ENCODE measurements at regions not wholly inside any gene's neighbourhood (a gene's known extent, or its start where the extent isn't known, plus 50 kb on each side); places are given as distances from the start of the nearest gene placed in this dataset.

DNA sequence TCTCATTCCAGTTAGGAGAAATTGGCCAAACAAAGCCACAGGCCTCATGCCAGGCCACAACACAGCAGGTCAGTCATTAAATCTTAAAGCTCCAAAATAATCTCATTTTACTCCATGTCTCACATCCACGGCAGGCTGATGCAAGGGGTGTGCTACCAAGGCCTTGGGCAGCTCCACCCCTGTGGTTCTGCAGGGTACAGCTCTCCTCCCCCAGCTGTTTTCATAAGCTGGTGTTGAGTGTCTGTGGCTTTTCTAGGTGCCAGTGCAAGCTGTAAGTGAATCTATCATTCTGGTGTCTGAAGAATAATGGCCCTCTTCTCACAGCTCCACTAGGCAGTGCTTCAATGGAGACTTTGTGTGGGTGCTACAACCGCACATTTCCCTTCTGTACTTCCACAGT, 949.2 kb downstream of the TECRL start:
- DNase-seq = no peak

DNA sequence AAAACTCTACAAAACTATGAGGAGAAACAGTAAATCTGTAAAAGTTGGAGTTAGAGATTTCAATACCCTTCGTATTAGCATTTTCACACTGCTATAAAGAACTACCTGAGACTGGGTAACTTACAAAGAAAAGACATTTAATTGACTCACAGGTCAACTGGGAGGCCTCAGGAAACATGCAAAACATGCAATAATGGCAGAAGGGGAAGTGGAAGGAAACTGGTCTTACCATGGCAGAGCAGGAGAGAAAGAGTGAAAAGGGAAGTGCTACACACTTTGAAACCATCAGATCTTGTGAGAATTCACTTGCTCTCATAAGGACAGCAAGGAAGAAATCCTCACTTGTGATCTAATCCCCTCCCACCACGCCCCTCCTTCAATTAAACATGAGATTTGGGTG, 949.9 kb downstream of the TECRL start:
- DNase-seq = no peak

- DNase-seq = no peak
Measured at GRCh38 chr4:63458010-63458409, 951.2 kb downstream of the TECRL start.

GRCh38 chr4:63440236-63440635, 969.0 kb downstream of the TECRL start:
- no peak for DNase-seq

- DNase-seq = no peak
Measured at GRCh38 chr4:63430105-63430504, 979.1 kb downstream of the TECRL start.

- no peak for DNase-seq
Measured at GRCh38 chr4:63396269-63396668, 1013.0 kb downstream of the TECRL start.

DNA sequence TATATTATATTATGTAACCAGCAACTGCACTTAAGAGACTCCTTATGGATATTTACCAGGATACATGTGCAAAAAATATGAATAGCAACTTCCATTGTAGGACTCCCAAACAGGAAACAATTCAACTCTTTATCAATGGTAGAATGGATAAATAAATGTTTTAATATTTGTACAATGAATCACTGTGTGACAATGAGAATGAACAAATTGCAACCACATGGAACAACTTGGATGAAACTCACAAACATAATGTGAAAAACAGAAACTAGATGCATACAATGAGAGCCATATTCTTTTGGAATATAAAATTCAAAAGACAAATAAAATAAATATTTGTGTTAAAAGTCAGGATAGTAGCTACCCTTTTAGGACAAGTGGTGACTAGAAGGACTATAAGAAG, 1015.7 kb downstream of the TECRL start:
- no peak for DNase-seq

DNA sequence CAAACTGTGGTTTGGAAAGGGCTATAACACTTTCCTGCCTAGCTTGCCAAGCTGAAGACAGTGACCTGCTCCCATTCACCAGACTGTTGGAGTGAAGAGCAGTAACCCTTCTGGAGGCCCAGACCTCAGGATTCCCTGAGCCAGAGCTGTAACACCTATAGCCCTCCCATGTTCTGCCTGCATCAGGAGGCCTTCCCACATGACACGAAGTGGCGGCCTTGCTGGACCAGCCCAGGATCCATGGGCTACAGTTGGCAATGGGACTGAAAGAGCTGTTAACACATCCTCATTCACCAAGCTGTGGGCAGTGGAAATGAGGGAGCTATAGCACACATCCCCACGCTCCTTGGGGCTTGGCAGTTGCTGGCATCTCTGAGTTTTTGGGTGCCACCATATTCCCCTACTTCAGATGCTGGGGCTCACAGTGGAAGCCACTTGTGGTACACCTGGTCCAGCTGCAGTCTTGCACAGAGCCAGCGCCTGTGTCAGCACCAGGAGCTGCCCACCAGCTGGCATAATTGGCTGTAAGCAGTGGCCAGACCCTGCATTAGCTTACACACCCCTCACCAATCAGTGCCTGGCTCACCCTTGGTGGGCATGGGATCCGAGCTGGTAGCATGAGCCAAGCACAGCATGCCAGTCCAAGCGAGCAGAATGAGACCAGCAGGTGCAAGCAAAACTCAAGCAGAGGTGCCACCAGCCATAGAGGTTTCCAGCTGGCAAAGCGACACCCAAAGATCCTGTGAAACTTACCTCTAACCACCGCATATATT, 1029.3 kb downstream of the TECRL start:
- no peak for DNase-seq

- no peak for DNase-seq
Measured at GRCh38 chr4:63371001-63371400, 1038.2 kb downstream of the TECRL start.

GRCh38 chr4:63361628-63362027, 1047.6 kb downstream of the TECRL start:
- no peak for DNase-seq

- DNase-seq = no peak
Measured at GRCh38 chr4:63361066-63361465, 1048.2 kb downstream of the TECRL start.

DNA sequence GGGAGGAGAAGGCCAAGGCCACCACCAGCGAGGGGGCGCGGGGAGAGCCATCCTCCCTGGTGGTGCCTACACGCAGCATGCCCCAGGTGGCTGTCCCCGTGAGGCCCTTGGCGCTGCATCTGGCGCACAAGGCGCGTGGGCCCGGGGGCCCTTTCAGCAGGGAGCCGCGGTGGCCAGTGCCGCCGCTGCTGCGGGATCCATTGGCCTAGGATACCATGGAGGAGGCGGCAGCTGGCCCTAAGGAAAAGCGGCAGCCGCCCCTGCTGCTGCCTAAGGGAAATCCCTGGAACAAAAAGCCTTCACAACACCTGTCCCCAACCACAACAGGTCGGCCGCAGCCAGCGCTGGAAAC, 1059.6 kb downstream of the TECRL start:
- DNase-seq = no peak

- DNase-seq = no peak
Measured at GRCh38 chr4:63348735-63349673, 1060.2 kb downstream of the TECRL start.

- DNase-seq = no peak
Measured at GRCh38 chr4:63325140-63325539, 1084.1 kb downstream of the TECRL start.

GRCh38 chr4:63316633-63317032, 1092.6 kb downstream of the TECRL start:
- no peak for DNase-seq

DNA sequence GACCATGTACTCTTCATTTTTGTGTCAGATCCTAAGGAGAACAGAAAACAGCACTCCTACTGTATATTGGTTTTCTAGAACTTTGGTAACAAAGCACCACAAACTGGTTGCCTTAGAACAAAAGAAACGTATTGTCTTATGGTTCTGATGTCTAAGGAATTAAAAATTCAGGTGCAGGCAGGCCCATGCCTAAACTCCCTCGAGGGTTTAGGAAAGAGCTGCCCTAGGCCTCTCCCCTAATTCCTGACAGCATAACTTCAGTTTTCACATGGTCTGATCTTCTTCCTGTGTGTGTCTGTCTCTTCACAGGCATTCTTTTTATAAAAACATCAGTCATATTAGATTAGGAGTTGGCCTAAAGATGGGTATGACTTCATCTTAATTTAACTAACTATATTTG, 1093.6 kb downstream of the TECRL start:
- no peak for DNase-seq

DNA sequence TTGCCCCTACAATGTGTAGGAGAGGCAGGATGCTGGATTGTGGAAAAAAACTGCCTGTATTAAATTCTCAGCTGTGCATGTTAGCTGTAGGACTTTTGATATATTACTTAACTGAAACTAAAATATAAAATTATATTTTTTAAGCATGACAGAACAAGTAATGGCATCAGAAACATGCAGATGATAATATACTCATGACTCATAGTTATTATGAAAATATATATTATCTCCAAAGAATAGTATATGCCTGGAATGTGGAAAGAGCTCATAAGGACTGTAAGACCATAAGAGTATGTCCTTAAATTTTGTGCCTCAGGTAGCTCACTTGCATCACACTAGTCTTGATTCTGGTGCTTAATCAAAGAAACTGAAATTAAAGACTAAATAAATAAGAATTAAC, 1100.6 kb downstream of the TECRL start:
- DNase-seq = no peak

- no peak for DNase-seq
Measured at GRCh38 chr4:63302792-63303191, 1106.5 kb downstream of the TECRL start.

GRCh38 chr4:63302078-63302477, 1107.2 kb downstream of the TECRL start:
- no peak for DNase-seq

DNA sequence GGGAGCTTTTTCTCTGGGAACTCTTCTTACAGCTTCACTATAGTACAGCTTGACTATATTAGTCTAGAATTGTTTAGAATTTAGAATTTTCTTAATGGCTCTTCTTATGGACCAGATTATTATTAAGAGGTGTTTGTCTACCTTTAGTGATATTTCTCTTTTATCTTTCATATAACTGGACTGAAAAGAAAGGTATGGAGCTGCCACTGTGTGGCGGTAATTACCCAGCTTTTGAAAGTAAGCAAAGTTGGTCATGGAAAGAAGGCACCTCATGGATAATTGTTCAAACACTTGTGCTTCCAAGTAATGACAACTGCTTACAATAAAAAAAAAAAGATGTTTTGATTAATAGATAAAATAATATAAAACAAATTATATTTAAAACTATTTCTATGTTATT, 1112.5 kb downstream of the TECRL start:
- DNase-seq = no peak

DNA sequence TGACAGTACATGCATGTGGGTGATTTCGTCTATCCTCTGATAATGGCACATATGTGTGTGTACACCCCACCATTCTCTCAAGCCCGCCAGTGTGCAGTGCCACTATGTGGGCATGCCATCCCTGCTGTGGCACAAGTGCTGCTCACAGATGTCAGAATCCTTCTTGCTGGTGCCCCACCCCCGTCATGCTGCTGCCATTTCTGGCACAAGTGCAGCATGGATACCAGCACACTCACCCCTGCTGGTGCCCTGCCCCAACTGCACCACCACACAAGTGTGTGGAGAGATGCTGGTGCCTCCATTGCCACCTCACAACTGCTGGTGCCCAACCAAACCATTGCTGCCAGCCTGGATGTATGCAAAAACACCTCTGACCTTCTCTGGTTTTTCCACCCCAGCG, 1133.8 kb downstream of the TECRL start:
- DNase-seq = no peak

- no peak for DNase-seq
Measured at GRCh38 chr4:63269156-63269555, 1140.1 kb downstream of the TECRL start.

- DNase-seq = no peak
Measured at GRCh38 chr4:63233671-63234070, 1175.6 kb downstream of the TECRL start.

DNA sequence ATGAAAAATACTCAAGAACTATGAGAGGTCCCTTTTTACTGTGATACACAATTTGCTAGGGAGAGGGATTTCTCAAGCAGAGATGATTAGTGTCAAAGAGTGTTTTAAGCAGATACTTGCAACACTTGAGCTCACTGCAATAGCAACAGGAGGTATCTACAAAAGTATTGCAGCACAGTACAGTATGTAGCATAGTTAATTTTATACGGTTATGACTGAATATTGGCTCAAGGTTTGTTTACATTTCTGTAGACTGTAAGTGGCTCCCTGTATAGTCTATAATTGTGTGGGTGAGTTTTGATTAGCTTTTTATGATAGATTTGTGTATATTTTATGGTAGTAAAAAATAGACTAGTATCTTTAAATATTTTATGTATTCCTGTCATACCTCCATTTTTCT, 1177.2 kb downstream of the TECRL start:
- no peak for DNase-seq

All from suppressor macrophage (primary cell).